ENCODE measurements at regions not wholly inside any gene's neighbourhood (a gene's known extent, or its start where the extent isn't known, plus 50 kb on each side); places are given as distances from the start of the nearest gene placed in this dataset.

DNA sequence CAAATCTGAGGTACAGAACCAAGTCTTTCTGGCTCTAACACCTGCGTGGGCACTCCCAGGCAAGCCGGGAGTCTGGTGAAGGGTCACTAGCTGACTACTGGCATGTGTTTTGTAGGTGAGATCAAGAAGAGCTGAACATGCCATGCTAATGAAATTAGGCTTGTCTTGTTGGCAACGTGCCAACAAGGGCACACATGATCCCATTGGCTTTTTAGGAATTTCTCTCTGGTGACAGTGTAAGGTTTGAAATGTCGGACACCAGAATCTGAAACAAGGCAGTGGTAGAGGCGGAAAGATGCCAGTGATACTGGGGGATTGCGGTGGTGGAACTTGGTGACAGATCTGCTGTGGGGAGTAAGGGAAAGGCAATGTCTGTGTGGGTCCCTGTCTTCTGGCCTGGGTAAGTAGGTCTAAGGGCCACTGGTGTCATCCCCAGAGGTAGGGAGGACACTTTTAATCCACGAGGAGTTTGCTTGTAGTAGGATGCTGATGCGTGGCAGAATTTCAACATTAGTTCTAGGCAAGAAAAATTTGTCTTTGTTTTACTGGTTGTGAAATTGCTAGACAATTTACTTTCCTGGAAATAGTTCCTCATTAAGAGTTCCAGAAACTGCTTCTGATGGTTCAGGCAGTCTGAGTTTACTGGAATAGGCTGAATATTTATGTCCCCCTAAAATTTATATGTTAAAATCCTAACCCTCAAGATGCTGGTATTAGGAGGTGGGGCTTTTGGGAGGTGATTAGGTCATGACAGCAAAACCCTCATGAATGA lies 52.6 kb upstream of the ACMSD start:
- no peak for DNase-seq (ENCODE audit: low spot score)
- TF ChIP-seq, protein P1, sequence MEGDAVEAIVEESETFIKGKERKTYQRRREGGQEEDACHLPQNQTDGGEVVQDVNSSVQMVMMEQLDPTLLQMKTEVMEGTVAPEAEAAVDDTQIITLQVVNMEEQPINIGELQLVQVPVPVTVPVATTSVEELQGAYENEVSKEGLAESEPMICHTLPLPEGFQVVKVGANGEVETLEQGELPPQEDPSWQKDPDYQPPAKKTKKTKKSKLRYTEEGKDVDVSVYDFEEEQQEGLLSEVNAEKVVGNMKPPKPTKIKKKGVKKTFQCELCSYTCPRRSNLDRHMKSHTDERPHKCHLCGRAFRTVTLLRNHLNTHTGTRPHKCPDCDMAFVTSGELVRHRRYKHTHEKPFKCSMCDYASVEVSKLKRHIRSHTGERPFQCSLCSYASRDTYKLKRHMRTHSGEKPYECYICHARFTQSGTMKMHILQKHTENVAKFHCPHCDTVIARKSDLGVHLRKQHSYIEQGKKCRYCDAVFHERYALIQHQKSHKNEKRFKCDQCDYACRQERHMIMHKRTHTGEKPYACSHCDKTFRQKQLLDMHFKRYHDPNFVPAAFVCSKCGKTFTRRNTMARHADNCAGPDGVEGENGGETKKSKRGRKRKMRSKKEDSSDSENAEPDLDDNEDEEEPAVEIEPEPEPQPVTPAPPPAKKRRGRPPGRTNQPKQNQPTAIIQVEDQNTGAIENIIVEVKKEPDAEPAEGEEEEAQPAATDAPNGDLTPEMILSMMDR (IDR thresholded peaks at IDR 0.05; ENCODE audit: borderline replicate concordance, control extremely low read depth, extremely low read depth, insufficient read depth, missing control alignments): no peak
- in situ Hi-C loops (cut with MboI; ENCODE audit: low sequenced_read_pairs, unreplicated experiment): no loop called here

DNA sequence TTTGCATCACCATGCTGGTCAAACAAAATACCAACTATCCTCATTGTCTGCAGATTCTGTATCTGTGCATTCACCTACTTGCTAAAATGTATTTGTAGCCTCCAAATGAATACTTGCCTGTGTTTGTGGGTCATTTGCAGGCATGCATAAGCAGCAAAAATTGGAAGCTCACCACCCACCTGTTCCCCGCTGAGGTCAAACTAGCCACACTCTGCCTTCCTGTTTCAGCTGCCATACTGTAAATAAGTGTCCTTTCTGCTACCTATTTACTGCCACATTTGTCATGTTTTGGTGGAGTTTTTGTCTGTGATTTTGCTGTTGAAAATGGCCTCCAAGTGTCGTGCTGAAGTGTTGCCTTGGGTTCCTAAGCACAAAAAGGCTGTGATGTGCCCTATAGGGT lies 50.0 kb upstream of the ACMSD start:
- no peak for DNase-seq (ENCODE audit: low spot score)
- in situ Hi-C loops (cut with MboI; ENCODE audit: low sequenced_read_pairs, unreplicated experiment): no loop called here
- TF ChIP-seq, protein P1 (IDR thresholded peaks at IDR 0.05; ENCODE audit: borderline replicate concordance, control extremely low read depth, extremely low read depth, insufficient read depth, missing control alignments): no peak
